Esophagus squamous epithelium (tissue), 4 donors: ENCODE measurements at regions not wholly inside any gene's neighbourhood (a gene's known extent, or its start where the extent isn't known, plus 50 kb on each side); places are given as distances from the start of the nearest gene placed in this dataset.

Source experiments
- POLR2A ChIP-seq, 4 donors: fragments of 450-650 bp; IDR thresholded peaks; one replicate each; pipeline ENCODE4 v1.6.1; 2017; ENCODE audit warnings: antibody characterized with exemption in 4 of 4, mild to moderate bottlenecking in 4 of 4, moderate library complexity in 3 of 4
- TF ChIP-seq, protein P1 (sequence below), 6 experiments: fragments of 450-650 bp in 4 of 6; fragments of 200-600 bp in 2 of 6; sonication (generic) in 2 of 6; IDR thresholded peaks; one replicate each; pipeline ENCODE4 v1.5.1; 2016 to 2019; ENCODE audit warnings: antibody characterized with exemption in 6 of 6, mild to moderate bottlenecking in 4 of 6, moderate library complexity in 4 of 6

DNA sequence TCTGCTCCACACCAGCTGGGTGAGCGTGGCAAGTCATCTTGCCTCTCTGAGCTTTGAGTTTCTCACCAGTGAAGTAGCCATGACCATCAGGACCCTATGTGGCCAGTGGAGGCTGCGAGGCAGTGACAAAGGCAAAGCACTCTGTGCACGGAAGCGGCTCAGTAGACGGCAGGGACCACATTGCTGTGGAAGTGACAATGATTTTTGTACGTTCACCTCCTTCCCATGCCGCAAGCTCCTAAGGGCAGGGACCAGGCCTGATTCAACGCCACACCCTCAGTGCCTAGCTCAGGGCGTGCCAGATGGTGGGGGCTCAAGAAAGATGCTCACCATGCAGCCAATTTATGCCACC, 210.5 kb downstream of the MATN1 start:
- no peak for TF ChIP-seq POLR2A (IDR thresholded peaks at IDR 0.05)
- TF ChIP-seq, protein P1, sequence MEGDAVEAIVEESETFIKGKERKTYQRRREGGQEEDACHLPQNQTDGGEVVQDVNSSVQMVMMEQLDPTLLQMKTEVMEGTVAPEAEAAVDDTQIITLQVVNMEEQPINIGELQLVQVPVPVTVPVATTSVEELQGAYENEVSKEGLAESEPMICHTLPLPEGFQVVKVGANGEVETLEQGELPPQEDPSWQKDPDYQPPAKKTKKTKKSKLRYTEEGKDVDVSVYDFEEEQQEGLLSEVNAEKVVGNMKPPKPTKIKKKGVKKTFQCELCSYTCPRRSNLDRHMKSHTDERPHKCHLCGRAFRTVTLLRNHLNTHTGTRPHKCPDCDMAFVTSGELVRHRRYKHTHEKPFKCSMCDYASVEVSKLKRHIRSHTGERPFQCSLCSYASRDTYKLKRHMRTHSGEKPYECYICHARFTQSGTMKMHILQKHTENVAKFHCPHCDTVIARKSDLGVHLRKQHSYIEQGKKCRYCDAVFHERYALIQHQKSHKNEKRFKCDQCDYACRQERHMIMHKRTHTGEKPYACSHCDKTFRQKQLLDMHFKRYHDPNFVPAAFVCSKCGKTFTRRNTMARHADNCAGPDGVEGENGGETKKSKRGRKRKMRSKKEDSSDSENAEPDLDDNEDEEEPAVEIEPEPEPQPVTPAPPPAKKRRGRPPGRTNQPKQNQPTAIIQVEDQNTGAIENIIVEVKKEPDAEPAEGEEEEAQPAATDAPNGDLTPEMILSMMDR (IDR thresholded peaks at IDR 0.05), result no peak
